PC-9 (cell line): ENCODE measurements at regions not wholly inside any gene's neighbourhood (a gene's known extent, or its start where the extent isn't known, plus 50 kb on each side); places are given as distances from the start of the nearest gene placed in this dataset.

Experiments used
- BruUV-seq: library from RNA; stranded (reverse); fragments of 400-500 nt; replicated peaks from 2 replicates; lab custom pipeline; 2021; lab: Mats Ljungman, UMichigan
- CTCF ChIA-PET: fragments of 300-600 bp; sonication (Branson Sonifier 250); formaldehyde crosslinking; loops from one replicate; lab custom pipeline; 2022; ENCODE audit warnings: antibody characterized with exemption; lab: Charles Lee
- POLR2A ChIA-PET: fragments of 300-600 bp; sonication (Branson Sonifier 250); formaldehyde crosslinking; loops from one replicate; lab custom pipeline; 2022; ENCODE audit warnings: antibody characterized with exemption; ENCODE audit not compliant: unreplicated experiment; lab: Charles Lee
- DNase-seq, 2 experiments: peaks; one replicate each; pipeline versions ENCODE4 v3.0.0 to v3.0.0-alpha.2; 2015 to 2022; ENCODE audit warnings: mixed read lengths in 1 of 2
- H2AFZ ChIP-seq: fragments of 200-600 bp; sonication (generic); 2 replicates; pipeline ENCODE4 v1.8.1; 2017; ENCODE audit warnings: antibody characterized with exemption
- H3F3A ChIP-seq: fragments of 200-600 bp; sonication (generic); 2 replicates; pipeline ENCODE4 v1.8.1; 2017; ENCODE audit warnings: antibody characterized with exemption, mild to moderate bottlenecking, low read depth; ENCODE audit not compliant: insufficient read depth
- H3K27ac ChIP-seq: fragments of 200-600 bp; sonication (generic); 2 replicates; pipeline ENCODE4 v1.6.1; 2016; ENCODE audit warnings: mixed run types
- H3K27me3 ChIP-seq: fragments of 200-600 bp; sonication (generic); 2 replicates; pipeline ENCODE4 v1.6.1; 2016; ENCODE audit warnings: low read depth, mixed run types; ENCODE audit not compliant: insufficient read depth
- H3K36me3 ChIP-seq: fragments of 200-600 bp; sonication (generic); 2 replicates; pipeline ENCODE4 v1.6.1; 2016; ENCODE audit warnings: low read depth, mixed run types
- H3K4me1 ChIP-seq: fragments of 200-600 bp; sonication (generic); replicated peaks from 2 replicates; pipeline ENCODE4 v1.6.1; 2016; ENCODE audit warnings: mixed run types; ENCODE audit not compliant: insufficient read depth
- H3K4me2 ChIP-seq: fragments of 200-600 bp; sonication (generic); 2 replicates; pipeline ENCODE4 v1.6.1; 2017; ENCODE audit warnings: mixed run types
- H3K4me3 ChIP-seq: fragments of 200-600 bp; sonication (generic); 2 replicates; pipeline ENCODE4 v1.6.1; 2016; ENCODE audit warnings: mixed run types
- H3K79me2 ChIP-seq: fragments of 200-600 bp; sonication (generic); 2 replicates; pipeline ENCODE4 v1.6.1; 2017; ENCODE audit warnings: low read depth, mixed run types
- H3K9me2 ChIP-seq: fragments of 200-600 bp; sonication (generic); 2 replicates; pipeline ENCODE4 v1.8.1; 2017; ENCODE audit warnings: mild to moderate bottlenecking; ENCODE audit not compliant: insufficient read depth
- H3K9me3 ChIP-seq: fragments of 200-600 bp; sonication (generic); 2 replicates; pipeline ENCODE4 v1.8.1; 2016; ENCODE audit warnings: low read depth; ENCODE audit not compliant: insufficient read depth
- H4K20me1 ChIP-seq: fragments of 200-600 bp; sonication (generic); 2 replicates; pipeline ENCODE4 v1.8.1; 2017; ENCODE audit not compliant: insufficient read depth
- CTCF ChIP-seq: fragments of 200-600 bp; sonication (generic); conservative IDR thresholded peaks from 2 replicates; pipeline ENCODE4 v1.6.1; 2017; ENCODE audit warnings: mixed run types, antibody characterized with exemption, mild to moderate bottlenecking, moderate library complexity
- EZH2 ChIP-seq: fragments of 200-600 bp; sonication (generic); IDR thresholded peaks from 2 replicates; pipeline ENCODE4 v1.8.0; 2017; ENCODE audit warnings: antibody characterized with exemption, low read depth
- intact Hi-C: fragments of 100-400 bp; cut with micrococcal nuclease; formaldehyde crosslinking; loops from one replicate; pipeline ENCODE4 v1.10.0; 2022; ENCODE audit not compliant: unreplicated experiment

GRCh38 chr2:117691595-117691994, 122.9 kb upstream of the DDX18 start:
- H3K36me3 ChIP-seq, result no peaks in the 10 kb centered on the region
- H3K27ac ChIP-seq, result no peak overlapping the region
- DNase-seq, result no peak
- H3K4me3 ChIP-seq, result no peak overlapping the region
- POLR2A ChIA-PET, result interaction anchor here (0.7 kb wide), 1 partner anchor 38 kb away, joined by 4 read pairs; no protein-coding TSS in a partner anchor
- H3K79me2 ChIP-seq, result no peaks in the 10 kb centered on the region
- 0 out of 2 replicates have a peak, but pooled peaks cover 2% of the 10 kb centered on the region for H3K9me3 ChIP-seq
- no TSS peak for BruUV-seq
- no peaks in the 10 kb centered on the region for H3K9me2 ChIP-seq
- intact Hi-C loops, result no loop called here
- TF ChIP-seq EZH2, result no peak
- TF ChIP-seq CTCF, result no peak
- no peaks in the 10 kb centered on the region for H3K27me3 ChIP-seq
- H3K4me1 ChIP-seq, result no peaks in the 10 kb centered on the region
- H3F3A ChIP-seq, result no peaks in the 10 kb centered on the region
- H4K20me1 ChIP-seq, result no peaks in the 10 kb centered on the region
- no peak overlapping the region for H2AFZ ChIP-seq
- H3K4me2 ChIP-seq, result no peak overlapping the region
- CTCF ChIA-PET, result no interaction called here

- Histone ChIP-seq H3K4me2 (no peak overlapping the region), H4K20me1 (no peaks in the 10 kb centered on the region), H3F3A (no peaks in the 10 kb centered on the region), H3K4me3 (no peak overlapping the region), H3K27me3 (no peaks in the 10 kb centered on the region), H3K79me2 (no peaks in the 10 kb centered on the region), H3K27ac (no peak overlapping the region), H3K36me3 (no peaks in the 10 kb centered on the region), H3K9me3 (0 out of 2 replicates have a peak, but pooled peaks cover 2% of the 10 kb centered on the region), H3K4me1 (no peaks in the 10 kb centered on the region), H2AFZ (no peak overlapping the region), H3K9me2 (no peaks in the 10 kb centered on the region)
- no peak for DNase-seq
- intact Hi-C loops, result no loop called here
- TF ChIP-seq EZH2 (no peak), CTCF (no peak)
- CTCF ChIA-PET, result no interaction called here
- BruUV-seq, result no TSS peak
- POLR2A ChIA-PET, result no interaction called here
Observed at GRCh38 chr2:117692001-117692763, 122.3 kb upstream of the DDX18 start.

- no peak overlapping the region for H2AFZ ChIP-seq
- intact Hi-C loops, result no loop called here
- no peaks in the 10 kb centered on the region for H4K20me1 ChIP-seq
- 0 out of 2 replicates have a peak, but pooled peaks cover 2% of the 10 kb centered on the region for H3K9me3 ChIP-seq
- no peaks in the 10 kb centered on the region for H3K27me3 ChIP-seq
- no peaks in the 10 kb centered on the region for H3K9me2 ChIP-seq
- TF ChIP-seq EZH2 (no peak), CTCF (no peak)
- BruUV-seq, result no TSS peak
- POLR2A ChIA-PET, result no interaction called here
- no peaks in the 10 kb centered on the region for H3K79me2 ChIP-seq
- H3K4me1 ChIP-seq, result no peaks in the 10 kb centered on the region
- DNase-seq, result no peak
- CTCF ChIA-PET, result no interaction called here
- no peak overlapping the region for H3K4me2 ChIP-seq
- no peak overlapping the region for H3K4me3 ChIP-seq
- no peaks in the 10 kb centered on the region for H3F3A ChIP-seq
- no peaks in the 10 kb centered on the region for H3K36me3 ChIP-seq
- H3K27ac ChIP-seq, result no peak overlapping the region
Observed at GRCh38 chr2:117693154-117693553, 121.3 kb upstream of the DDX18 start.
